Activated T-helper 9 cell treated with anti-CD3 and anti-CD28 coated beads, Interleukin-2, amount 50 U/mL, for 16 hours (primary cell): ENCODE measurements at regions not wholly inside any gene's neighbourhood (a gene's known extent, or its start where the extent isn't known, plus 50 kb on each side); places are given as distances from the start of the nearest gene placed in this dataset.

ENCODE experiments used
- DNase-seq: peaks from one replicate; pipeline ENCODE4 v3.0.0-alpha.2; 2020; ENCODE audit warnings: low read depth

DNA sequence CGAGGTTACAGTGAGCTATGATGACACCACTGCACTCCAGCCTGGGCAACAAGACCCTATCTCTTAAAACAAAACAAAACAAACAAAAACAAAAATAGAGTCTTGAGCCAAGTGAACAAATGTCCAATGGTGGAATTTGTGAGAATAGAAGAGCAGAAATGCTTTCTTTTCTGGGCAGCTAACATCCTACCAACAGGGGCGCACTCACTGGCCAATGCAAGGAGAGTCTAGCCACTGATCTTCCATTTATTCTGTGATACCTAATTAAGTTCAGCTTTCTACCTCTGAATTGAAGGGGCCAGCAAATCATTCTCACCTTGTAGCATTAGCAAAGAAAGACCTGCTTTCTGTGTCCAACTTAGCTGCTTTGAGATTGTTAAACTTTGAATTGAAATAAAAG, 301.9 kb upstream of the NR2F2 start:
- DNase-seq, result no peak

DNA sequence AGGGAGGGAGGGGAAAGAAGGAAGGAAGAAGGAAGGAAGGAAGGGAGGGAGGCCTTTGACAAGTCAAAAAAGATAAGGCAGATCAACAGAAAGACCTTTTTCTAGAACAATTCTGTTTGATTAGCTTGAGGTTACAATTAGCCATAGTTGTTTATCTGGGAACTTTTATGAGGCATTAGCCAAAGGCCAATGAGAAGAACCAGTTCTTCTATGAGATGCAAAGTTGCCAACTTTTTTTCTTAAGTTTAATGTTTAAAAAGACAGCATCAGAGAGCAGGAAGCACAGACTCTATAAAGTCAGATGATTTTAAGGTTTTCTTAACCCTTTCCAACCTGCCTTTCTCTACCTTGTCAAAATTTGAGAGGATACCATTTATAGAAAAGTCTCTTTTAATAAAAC, 301.3 kb upstream of the NR2F2 start:
- DNase-seq, result no peak

DNA sequence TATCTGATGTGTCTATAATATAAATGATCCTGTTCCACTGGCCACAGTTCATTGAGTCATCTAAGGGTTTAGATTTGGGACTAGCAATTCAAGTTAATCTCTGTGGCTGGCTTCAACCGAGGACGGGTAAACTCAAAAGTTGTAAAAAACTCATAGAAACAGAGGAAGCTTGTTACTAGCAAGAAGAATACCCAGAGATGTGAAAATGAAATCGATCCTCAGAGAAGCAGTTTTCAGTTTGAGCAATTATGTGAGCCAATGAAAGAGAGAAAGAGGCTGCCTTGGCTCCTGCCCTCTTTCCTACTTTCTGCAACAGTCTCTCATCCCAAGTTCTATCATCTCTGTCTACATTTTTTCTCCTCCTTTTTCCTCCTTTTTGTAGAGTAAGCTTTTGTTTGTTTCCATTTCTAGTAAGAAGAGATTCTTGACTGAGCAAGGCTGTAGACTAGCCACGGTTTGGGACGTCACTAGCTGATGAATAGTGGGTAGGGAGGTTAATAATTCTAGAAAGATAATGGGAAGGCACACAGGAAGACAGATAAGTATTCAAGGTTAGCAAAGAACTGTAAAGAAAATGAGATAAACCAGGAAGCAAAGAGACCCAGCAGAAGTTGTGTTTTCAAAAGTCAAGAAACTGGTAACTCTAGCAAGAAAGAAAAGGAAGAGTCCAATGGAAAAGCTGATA, 298.9 kb upstream of the NR2F2 start:
- DNase-seq, result no peak

DNA sequence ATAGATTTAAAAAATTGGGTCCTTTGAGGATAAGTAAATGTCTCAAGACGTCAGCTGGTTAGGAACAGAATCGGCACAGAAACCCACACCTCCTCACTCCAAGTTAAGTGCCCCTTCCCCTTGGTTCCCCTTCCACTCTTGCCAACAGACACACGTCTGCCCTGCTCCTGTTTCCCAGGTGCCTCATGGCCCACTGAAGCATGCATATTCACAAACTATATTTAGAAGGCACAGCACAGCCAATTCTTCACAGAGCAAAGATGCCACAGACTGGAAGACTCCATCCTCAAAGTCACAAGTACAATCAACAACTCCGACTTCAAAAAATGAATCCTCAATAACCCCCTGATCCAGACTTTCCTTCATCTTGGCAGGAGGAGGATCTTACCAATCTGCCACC, 295.4 kb upstream of the NR2F2 start:
- no peak for DNase-seq

DNA sequence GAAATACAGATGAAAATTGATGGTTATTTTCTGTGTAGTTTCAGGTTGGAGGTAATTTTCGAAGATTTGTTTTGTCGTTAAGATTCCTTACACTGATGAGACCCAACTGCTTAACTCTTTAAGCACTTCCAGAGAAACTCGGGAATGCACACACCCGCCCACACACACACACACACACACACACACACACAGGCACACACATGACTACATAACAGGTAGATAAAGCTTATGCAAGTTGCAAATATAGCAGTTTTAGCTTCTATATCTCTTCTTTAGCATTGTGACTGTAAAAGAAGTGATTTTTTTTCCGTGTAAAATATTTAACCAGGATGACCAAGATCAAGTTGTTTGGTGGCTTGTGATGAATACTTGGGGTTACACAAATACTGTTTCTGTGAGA, 294.9 kb upstream of the NR2F2 start:
- DNase-seq, result no peak

DNA sequence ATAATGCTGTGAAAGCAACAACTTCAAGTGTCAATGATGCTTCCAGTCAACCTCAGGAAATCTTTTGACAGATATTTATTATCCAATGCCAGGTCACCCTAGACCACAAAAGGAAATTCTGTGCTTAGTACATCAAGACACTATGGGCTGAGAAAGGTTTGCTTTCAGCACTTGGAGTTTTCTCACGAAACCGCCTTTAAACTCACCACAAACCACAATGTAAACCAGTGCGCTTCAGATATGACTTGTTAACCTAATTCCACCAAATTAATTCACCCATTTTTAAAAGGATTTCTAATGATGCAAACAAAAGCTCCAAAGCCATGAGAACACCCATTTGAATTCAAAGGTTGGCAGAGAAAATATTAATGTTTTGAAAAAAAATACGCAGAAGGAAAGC, 292.9 kb upstream of the NR2F2 start:
- DNase-seq, result no peak

DNA sequence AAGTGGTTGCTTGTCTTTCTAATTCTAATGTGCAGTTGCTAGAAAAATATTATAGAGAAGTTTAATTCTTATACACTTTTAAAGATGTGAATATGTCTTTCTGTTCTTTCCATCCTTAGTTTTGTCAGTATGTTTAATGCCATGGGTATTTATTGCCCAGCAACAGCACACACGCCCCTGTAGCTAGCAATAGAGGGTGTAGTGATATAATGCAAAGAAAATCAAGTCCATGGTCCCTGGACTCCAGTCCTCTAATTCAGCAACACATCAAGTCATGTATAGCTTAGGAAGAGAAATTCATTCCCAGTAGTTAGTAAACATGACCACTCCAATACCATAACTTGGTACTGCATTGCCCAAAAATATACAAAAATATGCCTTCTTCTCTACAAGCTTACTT, 292.4 kb upstream of the NR2F2 start:
- DNase-seq, result no peak

DNA sequence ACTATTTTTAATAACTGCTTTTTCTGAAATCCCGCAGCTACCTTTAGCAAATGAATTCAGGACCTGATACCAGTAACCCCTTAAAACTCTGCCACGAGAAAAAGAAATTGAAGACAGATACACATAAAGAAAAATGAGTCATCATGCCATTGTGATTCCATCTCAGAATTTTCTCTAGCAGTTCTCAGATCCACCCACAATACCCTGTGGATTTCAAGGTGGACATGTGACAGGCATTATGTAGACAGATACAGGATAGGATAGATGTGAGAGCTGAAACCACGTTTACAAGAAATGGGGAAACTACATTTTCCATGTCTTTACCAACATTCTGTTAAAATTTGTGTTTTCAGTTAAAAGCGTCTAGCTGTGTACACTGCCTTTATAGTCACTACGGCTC, 291.9 kb upstream of the NR2F2 start:
- no peak for DNase-seq

DNA sequence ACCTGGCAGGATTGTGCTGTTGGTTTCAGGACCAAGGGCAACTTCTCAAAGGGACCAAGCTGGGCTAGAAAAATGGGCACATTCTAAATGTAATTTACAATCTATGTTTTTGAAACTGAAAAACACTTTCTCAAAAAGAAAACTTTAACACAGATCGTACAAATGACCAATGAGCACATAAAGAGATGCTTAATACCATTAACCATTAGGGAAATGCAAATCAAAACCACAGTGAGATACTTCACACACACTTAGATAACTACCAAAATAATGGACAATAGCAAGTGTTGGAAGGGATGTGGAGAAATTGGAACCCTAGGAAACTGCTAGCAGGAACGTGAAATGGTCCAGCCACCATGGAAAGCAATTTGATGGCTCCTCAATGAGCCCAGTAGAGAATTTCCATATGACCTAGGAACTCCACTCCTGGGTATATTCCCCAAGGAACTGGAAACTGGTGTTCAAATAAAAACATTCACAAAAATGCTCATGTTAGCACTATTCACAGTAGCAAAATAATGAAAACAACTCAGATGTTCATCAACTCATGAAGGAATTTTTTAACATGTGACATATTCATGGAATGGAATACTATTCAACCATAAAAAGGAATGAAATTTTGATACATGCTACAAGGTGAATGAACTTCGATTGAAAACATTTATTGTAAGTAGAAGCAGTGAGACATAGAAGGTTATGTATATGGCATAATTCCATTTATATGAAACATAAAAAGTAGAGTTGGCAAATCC, 288.3 kb upstream of the NR2F2 start:
- no peak for DNase-seq

DNA sequence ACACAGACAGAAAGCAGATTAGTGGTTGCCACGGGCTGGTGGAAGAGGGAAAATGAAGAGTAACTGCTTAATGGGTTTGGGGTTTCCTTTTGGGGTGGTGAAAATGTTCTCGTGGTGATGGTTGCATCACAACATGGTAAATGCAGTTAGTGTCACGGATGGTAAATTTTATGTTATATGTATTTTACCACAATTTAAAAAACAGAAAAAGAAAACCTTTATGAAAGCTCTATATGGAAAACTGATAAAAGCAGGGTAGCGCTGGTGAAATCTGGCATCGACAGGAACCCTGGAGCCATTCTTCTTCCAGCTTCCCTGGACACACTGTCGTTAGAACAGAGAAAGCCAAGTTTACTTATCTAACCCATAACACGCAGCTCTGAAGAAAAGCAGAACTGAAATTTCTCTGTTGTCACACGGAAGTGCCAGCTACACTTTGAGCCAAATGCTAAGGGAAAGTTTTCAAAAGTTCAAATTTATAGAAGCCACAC, 287.7 kb upstream of the NR2F2 start:
- DNase-seq, result no peak

DNA sequence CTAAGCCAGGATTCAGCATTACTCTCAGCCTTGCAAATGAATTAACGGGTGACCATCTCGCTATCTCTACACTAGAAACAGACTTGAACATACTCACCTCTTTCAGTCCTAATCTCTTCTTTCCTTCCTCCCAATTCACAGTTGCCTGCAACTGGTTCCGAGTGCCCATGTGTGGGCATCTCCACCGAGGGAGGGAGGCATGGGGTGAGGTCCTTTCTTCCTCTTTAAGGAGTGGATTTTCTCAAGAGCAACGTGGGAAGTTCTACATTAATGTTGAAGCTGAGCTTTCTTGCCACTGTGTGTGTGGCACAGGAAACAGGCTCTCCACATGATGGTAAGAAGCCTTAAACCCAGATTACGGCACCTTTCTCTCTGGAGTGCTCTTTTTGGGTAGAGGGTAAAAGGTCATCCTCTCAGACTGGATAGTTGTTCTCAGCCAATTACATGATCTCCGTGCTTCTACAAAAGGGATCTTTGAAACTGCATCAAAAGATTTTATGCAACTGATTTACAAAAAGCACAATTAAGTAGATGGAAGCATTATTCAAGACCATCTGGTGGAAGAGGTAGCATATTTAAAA, 286.8 kb upstream of the NR2F2 start:
- no peak for DNase-seq

DNA sequence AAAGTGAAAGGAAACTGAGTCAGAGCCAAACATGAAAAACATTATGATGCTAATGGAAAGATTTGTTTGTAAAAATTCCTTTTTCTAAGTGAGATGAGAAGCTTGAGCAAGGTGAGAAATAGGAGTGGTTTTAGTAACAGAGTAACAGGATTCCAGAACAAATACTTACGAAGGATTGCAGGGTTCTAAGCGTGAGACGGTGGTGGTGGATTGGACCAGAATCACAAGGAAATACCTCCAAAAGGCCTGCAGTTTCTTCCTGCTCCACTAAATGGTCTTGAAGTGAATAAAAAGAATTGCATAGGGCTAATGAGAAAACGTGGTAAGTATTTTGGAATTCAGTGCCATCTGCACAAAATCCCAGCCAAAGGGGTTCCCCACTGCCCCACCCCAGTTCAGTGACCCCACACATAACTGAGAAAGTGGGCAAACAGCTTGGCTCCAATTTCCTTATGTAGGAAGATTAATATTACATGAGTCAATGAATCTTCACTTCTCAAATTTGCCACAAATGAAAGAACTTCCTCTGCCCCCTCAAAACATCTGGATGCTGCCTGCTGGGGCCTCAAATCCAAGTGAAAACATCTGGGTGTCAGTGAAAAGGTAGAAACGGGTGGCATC, 283.8 kb upstream of the NR2F2 start:
- no peak for DNase-seq

DNA sequence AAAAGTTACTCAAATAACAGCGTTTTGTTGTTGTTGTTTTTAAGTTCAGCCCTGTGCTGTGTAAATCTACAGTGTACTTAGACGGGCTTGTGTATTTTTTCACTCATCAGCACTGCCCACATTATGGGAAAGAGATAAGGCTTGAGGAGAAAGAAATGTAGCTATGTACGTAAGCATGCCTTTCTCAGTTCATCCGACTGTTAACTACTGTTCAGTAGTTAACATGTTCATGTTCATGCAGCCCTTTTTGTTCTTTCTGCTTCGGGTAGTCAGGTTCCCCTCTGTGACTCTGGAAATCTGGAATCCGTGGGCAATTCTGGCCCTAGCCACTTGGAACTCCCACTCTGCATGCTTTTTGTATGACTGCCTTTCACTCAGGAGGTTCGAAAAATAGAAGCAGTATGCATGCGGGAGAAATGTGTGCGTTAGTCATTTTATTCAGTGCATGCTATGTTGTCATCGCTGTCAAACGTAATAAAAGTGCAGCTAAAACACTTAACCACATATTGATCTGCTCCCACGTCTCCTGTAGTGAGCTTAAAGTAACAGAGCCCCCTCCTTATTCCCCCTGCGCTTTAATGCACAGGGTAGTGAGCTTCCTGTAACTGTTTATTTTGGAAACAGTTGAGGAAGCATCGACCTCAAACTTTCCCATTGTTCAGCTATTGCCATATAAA, 283.1 kb upstream of the NR2F2 start:
- no peak for DNase-seq

DNA sequence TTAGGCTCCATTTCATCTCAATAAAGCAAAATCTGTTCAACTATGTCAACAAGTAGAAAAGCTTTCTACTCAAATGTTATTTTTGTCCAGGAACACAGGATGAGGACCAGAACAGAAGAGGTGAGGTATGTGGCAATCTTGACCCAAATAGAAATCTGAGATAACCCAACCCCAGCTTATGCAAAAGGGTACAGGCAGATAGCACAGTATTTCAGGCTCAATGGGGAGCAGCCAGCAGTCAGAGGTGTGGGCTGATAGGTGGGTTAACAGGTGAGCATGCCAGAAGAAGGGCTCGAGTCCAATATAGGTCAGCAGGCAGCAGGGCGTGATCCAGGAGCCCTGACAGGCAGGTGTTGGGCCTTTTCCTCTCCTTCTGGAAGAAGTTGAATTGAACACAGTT, 281.2 kb upstream of the NR2F2 start:
- DNase-seq, result no peak

DNA sequence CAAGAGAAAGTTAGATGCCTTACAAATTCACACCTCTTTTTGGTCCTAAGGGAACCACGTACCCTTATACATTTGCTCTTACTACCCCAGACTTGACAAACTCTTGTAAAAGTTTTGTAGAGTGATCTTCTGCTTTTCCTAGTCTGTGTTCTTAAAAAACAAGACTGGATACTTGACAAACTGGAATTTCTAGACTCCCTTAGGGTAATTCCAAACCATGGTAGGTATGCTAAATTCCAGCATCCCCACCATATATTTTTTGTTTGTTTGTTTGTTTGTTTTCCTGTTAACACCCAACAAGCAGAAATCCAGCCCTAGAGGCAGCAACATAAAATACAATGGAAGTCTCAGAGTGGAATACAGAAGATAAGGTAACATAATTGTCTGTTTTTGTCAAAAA, 280.7 kb upstream of the NR2F2 start:
- DNase-seq, result no peak

DNA sequence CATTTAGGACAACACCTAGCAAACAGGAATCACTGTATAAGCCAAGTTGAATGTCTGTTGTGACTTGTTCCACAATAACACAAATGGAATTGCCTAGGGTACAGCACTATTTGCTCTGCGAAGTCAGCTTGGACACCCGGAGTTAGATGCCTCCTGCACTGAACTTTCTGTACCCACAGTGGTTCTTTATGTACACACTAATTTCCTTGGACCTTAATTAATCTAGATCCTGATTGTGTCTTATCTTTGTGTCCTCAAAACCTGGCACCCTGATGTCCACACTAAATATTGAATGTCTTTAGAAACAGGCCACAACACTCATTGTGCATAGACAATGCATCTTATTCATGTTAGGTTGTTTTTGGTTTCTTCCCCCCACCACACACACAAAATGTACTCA, 278.9 kb upstream of the NR2F2 start:
- no peak for DNase-seq

DNA sequence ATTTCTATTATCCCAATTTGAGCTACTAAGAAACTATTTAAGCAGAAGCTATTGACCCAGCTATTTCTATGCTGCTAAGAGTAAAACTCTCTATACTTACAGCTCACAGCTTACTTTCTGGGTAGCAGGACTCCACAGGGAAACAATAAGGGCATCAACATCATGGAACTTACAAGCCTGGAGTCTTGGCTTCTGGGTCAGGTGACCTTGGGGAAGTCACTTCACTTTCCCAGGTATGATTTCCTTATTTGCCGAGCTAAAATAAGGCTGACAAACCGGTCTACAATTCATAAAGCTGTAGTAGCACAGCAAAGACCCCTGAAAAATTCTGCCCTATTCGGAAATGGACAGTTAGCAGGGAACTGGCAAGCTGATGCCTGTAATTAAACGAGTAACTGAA, 278.3 kb upstream of the NR2F2 start:
- DNase-seq, result no peak

DNA sequence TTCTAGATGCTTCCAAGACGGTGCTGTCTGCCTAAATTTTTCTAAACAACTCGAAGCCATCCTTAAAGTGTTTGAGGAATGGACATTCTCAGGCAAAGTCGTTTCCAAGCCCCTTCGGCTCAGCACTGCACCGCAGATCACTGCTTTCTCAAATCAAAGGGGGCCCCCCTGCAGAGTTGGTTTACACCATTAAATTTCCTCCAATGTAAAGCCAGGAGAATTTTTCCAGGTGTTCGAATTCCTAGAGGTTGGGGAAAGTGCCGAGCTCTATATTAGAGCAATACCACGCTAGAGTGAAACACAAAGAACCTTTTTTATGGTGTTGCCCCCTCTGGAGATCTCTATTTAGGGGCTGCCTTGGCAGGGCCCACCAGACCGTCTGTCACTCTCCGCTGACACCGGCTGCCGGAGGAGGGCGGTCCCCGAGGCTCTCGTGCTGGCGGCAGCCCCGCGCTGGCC, 277.9 kb upstream of the NR2F2 start:
- no peak for DNase-seq

DNA sequence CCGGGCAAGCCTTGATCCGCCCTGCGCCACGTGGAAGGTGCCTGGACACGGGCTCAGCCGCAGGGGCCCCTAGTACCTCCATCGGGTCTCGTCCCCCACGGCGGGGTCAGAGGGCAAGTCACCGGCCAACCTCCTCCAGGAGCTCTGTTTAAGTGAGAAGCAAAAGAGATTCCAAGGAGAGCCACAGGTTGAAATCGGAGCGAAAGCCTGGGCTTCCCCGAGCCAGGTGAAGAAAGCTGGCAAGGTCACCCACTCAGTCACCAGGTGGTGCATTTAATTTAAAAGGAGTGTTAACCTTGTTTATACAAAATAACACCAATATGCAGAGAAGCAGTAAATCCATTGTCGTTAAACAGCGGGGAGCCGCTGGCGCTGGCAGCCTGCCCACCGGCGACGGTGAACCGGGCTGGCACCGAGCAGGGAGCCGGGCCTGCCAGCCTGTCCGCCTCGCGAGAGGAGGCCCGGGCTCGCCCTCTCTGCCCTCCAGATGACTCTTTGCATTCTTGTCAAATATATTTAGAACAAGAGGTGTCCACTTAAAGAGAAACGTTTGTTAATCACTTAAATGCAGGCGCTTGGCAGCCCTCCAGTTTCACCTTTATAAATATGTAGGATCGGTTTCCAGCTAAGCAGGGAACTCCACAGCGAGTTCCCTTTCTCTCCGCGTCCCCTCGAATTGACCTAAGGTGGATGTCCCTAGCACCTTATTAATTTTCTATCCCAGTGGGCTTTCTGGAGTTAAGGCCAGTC, 277.3 kb upstream of the NR2F2 start:
- no peak for DNase-seq

DNA sequence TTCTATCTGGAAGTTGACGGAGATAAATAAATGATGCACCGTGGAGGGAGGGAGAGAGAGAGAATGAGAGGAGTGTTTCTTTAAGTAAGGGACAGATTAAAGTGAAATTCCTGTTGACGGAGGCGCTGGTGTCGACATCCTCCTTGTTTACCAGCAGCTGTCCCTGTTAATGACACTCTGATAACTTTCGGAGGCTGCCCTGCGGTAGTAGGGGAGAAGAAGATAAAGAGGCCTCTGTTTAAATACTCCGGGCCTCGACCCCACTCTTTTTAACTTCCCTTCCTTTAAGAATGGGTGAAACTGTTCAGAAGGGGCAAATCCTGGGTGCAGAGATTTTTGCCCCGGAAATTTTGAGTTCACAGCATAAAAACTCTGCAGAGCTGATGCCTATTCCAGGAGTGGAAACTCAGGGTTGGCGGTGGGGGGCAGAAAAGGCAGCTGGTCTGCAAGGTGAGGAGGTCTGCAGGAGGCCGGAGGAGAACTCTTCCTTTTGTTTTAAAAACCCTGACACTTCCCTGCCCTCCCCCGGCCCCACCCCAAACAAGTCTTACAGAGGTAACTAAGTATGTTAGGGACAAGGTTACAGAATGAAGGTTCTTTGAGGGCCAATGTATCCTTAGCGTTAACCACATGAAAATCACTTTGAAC, 276.6 kb upstream of the NR2F2 start:
- no peak for DNase-seq

DNA sequence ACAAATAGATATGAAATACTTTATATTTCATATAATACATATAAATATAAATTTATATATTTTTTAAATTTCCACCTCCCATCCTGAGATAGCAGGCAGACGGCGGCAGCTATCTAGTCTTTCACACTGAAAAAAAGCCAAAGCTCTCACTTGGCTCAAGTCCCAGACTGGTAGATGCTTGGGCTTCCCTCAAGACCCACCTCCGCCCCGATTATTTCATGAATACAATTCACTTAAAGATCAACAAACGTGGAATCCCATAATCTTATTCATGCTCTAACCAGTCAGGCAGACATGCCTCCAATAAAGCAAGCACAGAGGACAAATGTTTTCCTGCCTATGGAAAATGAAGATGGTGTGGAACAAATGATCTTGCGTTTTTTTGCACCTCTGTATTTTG, 275.9 kb upstream of the NR2F2 start:
- no peak for DNase-seq
